H9 (cell line): ENCODE measurements at regions not wholly inside any gene's neighbourhood (a gene's known extent, or its start where the extent isn't known, plus 50 kb on each side); places are given as distances from the start of the nearest gene placed in this dataset.
"Not testable (repeated sequence)": the region's sequence is repeated elsewhere in the genome, so short reads cannot be mapped to it uniquely, and the experiment has no call there.

Experiments used
- DNase-seq: peaks from one replicate; pipeline ENCODE4 v3.0.0-alpha.2; 2017
- H2AFZ ChIP-seq: one replicate; pipeline ENCODE4 v1.6.1; 2013; ENCODE audit warnings: mild to moderate bottlenecking, low read length, control low read depth, moderate library complexity
- H2AK5ac ChIP-seq: 2 replicates; pipeline ENCODE4 v1.6.1; 2013; ENCODE audit warnings: low read length, control low read depth, mixed read lengths; ENCODE audit not compliant: insufficient read length
- H2BK120ac ChIP-seq: one replicate; pipeline ENCODE4 v1.6.1; 2013; ENCODE audit warnings: low read depth, mild to moderate bottlenecking, low read length, control low read depth, inconsistent platforms; ENCODE audit not compliant: poor library complexity, severe bottlenecking
- H2BK12ac ChIP-seq: 2 replicates; pipeline ENCODE4 v1.6.1; 2013; ENCODE audit warnings: low read length, control low read depth, mixed read lengths, low read depth; ENCODE audit not compliant: insufficient read length
- H2BK15ac ChIP-seq: 2 replicates; pipeline ENCODE4 v1.6.1; 2013; ENCODE audit warnings: low read depth, low read length, control low read depth
- H2BK20ac ChIP-seq: one replicate; pipeline ENCODE4 v1.6.1; 2013; ENCODE audit warnings: low read depth, mild to moderate bottlenecking, low read length, control low read depth, inconsistent platforms; ENCODE audit not compliant: poor library complexity, severe bottlenecking
- H2BK5ac ChIP-seq: 2 replicates; pipeline ENCODE4 v1.6.1; 2013; ENCODE audit warnings: low read length, control low read depth, mixed read lengths; ENCODE audit not compliant: insufficient read length
- H3K14ac ChIP-seq: 2 replicates; pipeline ENCODE4 v1.6.1; 2013; ENCODE audit warnings: low read length, control low read depth; ENCODE audit not compliant: insufficient read depth
- H3K18ac ChIP-seq: 2 replicates; pipeline ENCODE4 v1.6.1; 2013; ENCODE audit warnings: low read depth, mild to moderate bottlenecking, mixed read lengths, low read length, control low read depth; ENCODE audit not compliant: insufficient read length
- H3K23ac ChIP-seq: 2 replicates; pipeline ENCODE4 v1.6.1; 2013; ENCODE audit warnings: low read length, control low read depth, mixed read lengths, low read depth; ENCODE audit not compliant: insufficient read length
- H3K23me2 ChIP-seq: 2 replicates; pipeline ENCODE4 v1.6.1; 2013; ENCODE audit warnings: low read depth, mild to moderate bottlenecking, mixed read lengths, low read length, control low read depth; ENCODE audit not compliant: insufficient read length, poor library complexity, severe bottlenecking
- H3K27ac ChIP-seq: 2 replicates; pipeline ENCODE4 v1.5.1; 2013; ENCODE audit warnings: low read length, control low read depth, mixed read lengths, low read depth; ENCODE audit not compliant: insufficient read length
- H3K27me3 ChIP-seq: 2 replicates; pipeline ENCODE4 v1.6.1; 2013; ENCODE audit warnings: low read length, control low read depth, inconsistent platforms; ENCODE audit not compliant: insufficient read depth
- H3K4ac ChIP-seq: 2 replicates; pipeline ENCODE4 v1.6.1; 2013; ENCODE audit warnings: low read depth, mild to moderate bottlenecking, control low read depth, inconsistent platforms, low read length, moderate library complexity
- H3K4me1 ChIP-seq: 2 replicates; pipeline ENCODE4 v1.6.1; 2013; ENCODE audit warnings: low read length, control low read depth, inconsistent platforms; ENCODE audit not compliant: insufficient read depth
- H3K4me2 ChIP-seq: 2 replicates; pipeline ENCODE4 v1.6.1; 2013; ENCODE audit warnings: low read length, control low read depth, mixed read lengths; ENCODE audit not compliant: insufficient read length, insufficient read depth
- H3K56ac ChIP-seq: 2 replicates; pipeline ENCODE4 v1.6.1; 2013; ENCODE audit warnings: low read depth, mild to moderate bottlenecking, mixed read lengths, low read length, control low read depth; ENCODE audit not compliant: insufficient read length
- H3K79me1 ChIP-seq: 2 replicates; pipeline ENCODE4 v1.6.1; 2013; ENCODE audit warnings: low read depth, mild to moderate bottlenecking, moderate library complexity, low read length, control low read depth, inconsistent platforms; ENCODE audit not compliant: insufficient read depth, poor library complexity, severe bottlenecking
- H3K79me2 ChIP-seq: 2 replicates; pipeline ENCODE4 v1.6.1; 2013; ENCODE audit warnings: low read length, control low read depth, inconsistent platforms; ENCODE audit not compliant: insufficient read depth
- H3K9ac ChIP-seq: 2 replicates; pipeline ENCODE4 v1.6.1; 2013; ENCODE audit warnings: low read length, control low read depth, mixed read lengths; ENCODE audit not compliant: insufficient read length; ENCODE audit errors: extremely low read depth
- H3K9me3 ChIP-seq: one replicate; pipeline ENCODE4 v1.6.1; 2013; ENCODE audit warnings: low read depth, low read length, inconsistent platforms; ENCODE audit not compliant: control insufficient read depth
- H3T11ph ChIP-seq: one replicate; pipeline ENCODE4 v1.6.1; 2013; ENCODE audit warnings: mild to moderate bottlenecking, low read length, control low read depth, inconsistent platforms
- H4K20me1 ChIP-seq: one replicate; pipeline ENCODE4 v1.6.1; 2013; ENCODE audit not compliant: control insufficient read depth, insufficient read length, insufficient read depth
- H4K5ac ChIP-seq: 2 replicates; pipeline ENCODE4 v1.6.1; 2013; ENCODE audit warnings: low read depth, mild to moderate bottlenecking, mixed read lengths, low read length, control low read depth; ENCODE audit not compliant: insufficient read length
- H4K8ac ChIP-seq: replicated peaks from 2 replicates; pipeline ENCODE4 v1.6.1; 2013; ENCODE audit warnings: low read length, control low read depth, mixed read lengths, low read depth; ENCODE audit not compliant: insufficient read length
- H4K91ac ChIP-seq: 2 replicates; pipeline ENCODE4 v1.6.1; 2013; ENCODE audit warnings: low read depth, mild to moderate bottlenecking, moderate library complexity, mixed read lengths, low read length, control low read depth; ENCODE audit not compliant: insufficient read length
- H3K27ac Mint-ChIP-seq, 3 experiments: 2 replicates in 2 of 3; 3 replicates in 1 of 3; pipeline ENCODE4 v1.8.0; 2020 to 2021; ENCODE audit warnings: mixed read lengths in 3 of 3, mild to moderate bottlenecking in 1 of 3, moderate library complexity in 1 of 3
- H3K27me3 Mint-ChIP-seq: 2 replicates; pipeline ENCODE4 v1.8.0; 2021; ENCODE audit warnings: low read depth, mild to moderate bottlenecking, moderate library complexity, mixed read lengths
- H3K36me3 Mint-ChIP-seq, 3 experiments: 2 replicates in 2 of 3; 3 replicates in 1 of 3; pipeline ENCODE4 v1.8.0; 2020 to 2021; ENCODE audit warnings: low read depth in 3 of 3, mixed read lengths in 3 of 3; ENCODE audit not compliant: insufficient read depth in 1 of 3
- H3K4me1 Mint-ChIP-seq, 2 experiments: 2 replicates each; pipeline ENCODE4 v1.8.0; 2020; ENCODE audit warnings: mixed read lengths in 2 of 2
- H3K4me3 Mint-ChIP-seq, 2 experiments: 2 replicates in 1 of 2; 3 replicates in 1 of 2; pipeline ENCODE4 v1.8.0; 2020 to 2021; ENCODE audit warnings: mild to moderate bottlenecking in 2 of 2, mixed read lengths in 2 of 2, moderate library complexity in 1 of 2
- H3K9me3 Mint-ChIP-seq, 2 experiments: 2 replicates in 1 of 2; 3 replicates in 1 of 2; pipeline ENCODE4 v1.8.0; 2020; ENCODE audit warnings: mild to moderate bottlenecking in 2 of 2, mixed read lengths in 2 of 2, moderate library complexity in 1 of 2
- WGBS: extraction: QIAGEN DNeasy Blood & Tissue Kit; methylation state at CpG from one replicate; pipeline ENCODE4 v1.1.7; 2013; ENCODE audit warnings: missing lambda C conversion rate, low lambda C conversion rate, mixed read lengths; ENCODE audit not compliant: insufficient read length; ENCODE audit errors: extremely low coverage; 5-methylcytosine and 5-hydroxymethylcytosine counted together

DNA sequence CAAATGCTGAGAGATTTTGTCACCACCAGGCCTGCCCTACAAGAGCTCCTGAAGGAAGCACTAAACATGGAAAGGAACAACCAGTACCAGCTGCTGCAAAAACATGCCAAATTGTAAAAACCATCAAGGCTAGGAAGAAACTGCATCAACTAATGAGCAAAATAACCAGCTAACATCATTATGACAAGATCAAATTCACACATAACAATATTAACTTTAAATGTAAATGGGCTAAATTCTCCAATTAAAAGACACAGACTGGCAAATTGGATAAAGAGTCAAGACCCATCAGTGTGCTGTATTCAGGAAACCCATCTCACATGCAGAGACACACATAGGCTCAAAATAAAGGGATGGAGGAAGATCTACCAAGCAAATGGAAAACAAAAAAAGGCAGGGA is 222.8 kb upstream of the CCL2 start:
- not testable (repeated sequence) for H3K27ac Mint-ChIP-seq, H2AFZ ChIP-seq, H3K14ac ChIP-seq, H2AK5ac ChIP-seq, H3K23ac ChIP-seq, H3K9ac ChIP-seq, H3K18ac ChIP-seq, H3K4me3 Mint-ChIP-seq, H4K8ac ChIP-seq, H2BK20ac ChIP-seq, H3K23me2 ChIP-seq, H3K56ac ChIP-seq, H3K27me3 Mint-ChIP-seq, H3T11ph ChIP-seq, DNase-seq, H4K20me1 ChIP-seq, H4K5ac ChIP-seq, H2BK5ac ChIP-seq, H3K27me3 ChIP-seq, H3K9me3 ChIP-seq, H2BK120ac ChIP-seq, H3K4me1 ChIP-seq, H3K27ac ChIP-seq, H3K4me2 ChIP-seq, H3K79me2 ChIP-seq, H2BK15ac ChIP-seq, H3K4ac ChIP-seq, H4K91ac ChIP-seq, H2BK12ac ChIP-seq, H3K79me1 ChIP-seq
- Mint-ChIP-seq H3K9me3 (peaks cover 24 to 25% of the 10 kb centered on the region in 2 experiments), H3K36me3 (peaks cover 15 to 20% (median 19%) of the 10 kb centered on the region in 3 experiments), H3K4me1 (peaks cover 13 to 14% of the 10 kb centered on the region in 2 experiments)

DNA sequence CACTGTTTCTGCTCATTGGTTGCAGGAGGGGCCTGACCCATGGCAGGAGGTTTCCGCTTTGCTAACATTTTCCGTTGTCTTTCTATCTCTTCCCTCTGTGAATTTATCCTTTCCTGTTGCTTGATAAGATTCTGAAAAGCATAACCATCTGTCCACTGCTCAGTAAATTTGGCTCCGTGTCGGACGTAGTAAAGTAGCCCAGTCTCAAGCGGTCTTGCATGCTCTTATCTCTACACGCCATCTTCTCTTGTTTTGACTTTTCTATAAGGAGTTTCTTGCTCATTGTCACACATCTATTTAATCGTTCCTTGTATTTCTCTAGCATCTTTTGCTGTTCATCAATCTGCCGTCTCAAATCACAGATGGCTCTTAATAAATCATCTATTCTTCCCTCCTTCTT is 216.3 kb upstream of the CCL2 start:
- not testable (repeated sequence) for H3K27me3 Mint-ChIP-seq, H3K4me1 Mint-ChIP-seq, H3K4me2 ChIP-seq, H2AFZ ChIP-seq, H3K23me2 ChIP-seq, H2BK20ac ChIP-seq, H2BK120ac ChIP-seq, H3K14ac ChIP-seq, H3K27ac Mint-ChIP-seq, H2BK15ac ChIP-seq, H3K4me1 ChIP-seq, H4K91ac ChIP-seq, H2AK5ac ChIP-seq, H3K36me3 Mint-ChIP-seq, H3T11ph ChIP-seq, H3K27me3 ChIP-seq, H4K20me1 ChIP-seq, H3K79me1 ChIP-seq, H3K79me2 ChIP-seq, H3K4ac ChIP-seq, H3K9ac ChIP-seq, H3K9me3 Mint-ChIP-seq, H2BK5ac ChIP-seq, H4K8ac ChIP-seq, H3K18ac ChIP-seq, H2BK12ac ChIP-seq, H3K4me3 Mint-ChIP-seq, H3K9me3 ChIP-seq, H3K23ac ChIP-seq, H3K56ac ChIP-seq, H3K27ac ChIP-seq, DNase-seq, H4K5ac ChIP-seq
- no CpG with 5 or more reads among the region's 9 CpGs for WGBS

GRCh38 chr17:34039213-34039612 is 215.9 kb upstream of the CCL2 start:
- not testable (repeated sequence) for H3K56ac ChIP-seq, H3K4me3 Mint-ChIP-seq, H3K27me3 ChIP-seq, H3K27ac ChIP-seq, H3K4me2 ChIP-seq, H3K18ac ChIP-seq, H3K9me3 Mint-ChIP-seq, H4K91ac ChIP-seq, H2BK15ac ChIP-seq, H3K9me3 ChIP-seq, H2BK5ac ChIP-seq, H3K23ac ChIP-seq, H4K8ac ChIP-seq, H4K20me1 ChIP-seq, H2BK20ac ChIP-seq, H2BK12ac ChIP-seq, H3K79me1 ChIP-seq, H3K4me1 ChIP-seq, H3K27me3 Mint-ChIP-seq, H3K14ac ChIP-seq, H3T11ph ChIP-seq, H3K9ac ChIP-seq, H3K36me3 Mint-ChIP-seq, DNase-seq, H2BK120ac ChIP-seq, H3K27ac Mint-ChIP-seq, H4K5ac ChIP-seq, H2AK5ac ChIP-seq, H3K4ac ChIP-seq, H2AFZ ChIP-seq, H3K23me2 ChIP-seq, H3K4me1 Mint-ChIP-seq, H3K79me2 ChIP-seq
- no CpG with 5 or more reads among the region's 11 CpGs for WGBS
